Activated CD4-positive, alpha-beta memory T cell treated with anti-CD3 and anti-CD28 coated beads, Interleukin-2, amount 10 ng/mL, durations not matched to agents 7 days and 5 days (primary cell): ENCODE measurements at regions not wholly inside any gene's neighbourhood (a gene's known extent, or its start where the extent isn't known, plus 50 kb on each side); places are given as distances from the start of the nearest gene placed in this dataset.

Source experiments
- CTCF ChIA-PET: fragments of 350-600 bp; sonication (Branson Sonifier 250); formaldehyde crosslinking; loops from one replicate; lab custom pipeline; 2021; ENCODE audit warnings: antibody characterized with exemption, inconsistent platforms; lab: Charles Lee
- POLR2A ChIA-PET: fragments of 350-600 bp; sonication (Branson Sonifier 250); formaldehyde crosslinking; loops from one replicate; lab custom pipeline; 2021; ENCODE audit warnings: antibody characterized with exemption; lab: Charles Lee
- DNase-seq: peaks from one replicate; pipeline ENCODE4 v3.0.0-alpha.2; 2020
- H3K27ac Mint-ChIP-seq: one replicate; pipeline ENCODE4 v1.8.0; 2021; ENCODE audit warnings: mild to moderate bottlenecking, mixed read lengths
- H3K27me3 Mint-ChIP-seq: one replicate; pipeline ENCODE4 v1.8.0; 2021; ENCODE audit warnings: mixed read lengths
- H3K36me3 Mint-ChIP-seq: one replicate; pipeline ENCODE4 v1.8.0; 2021; ENCODE audit warnings: low read depth, mixed read lengths
- H3K4me1 Mint-ChIP-seq: one replicate; pipeline ENCODE4 v1.8.0; 2021; ENCODE audit warnings: mixed read lengths
- H3K4me3 Mint-ChIP-seq: one replicate; pipeline ENCODE4 v1.8.0; 2021; ENCODE audit warnings: mild to moderate bottlenecking, mixed read lengths
- H3K9me3 Mint-ChIP-seq: one replicate; pipeline ENCODE4 v1.8.0; 2021; ENCODE audit warnings: mixed read lengths

DNA sequence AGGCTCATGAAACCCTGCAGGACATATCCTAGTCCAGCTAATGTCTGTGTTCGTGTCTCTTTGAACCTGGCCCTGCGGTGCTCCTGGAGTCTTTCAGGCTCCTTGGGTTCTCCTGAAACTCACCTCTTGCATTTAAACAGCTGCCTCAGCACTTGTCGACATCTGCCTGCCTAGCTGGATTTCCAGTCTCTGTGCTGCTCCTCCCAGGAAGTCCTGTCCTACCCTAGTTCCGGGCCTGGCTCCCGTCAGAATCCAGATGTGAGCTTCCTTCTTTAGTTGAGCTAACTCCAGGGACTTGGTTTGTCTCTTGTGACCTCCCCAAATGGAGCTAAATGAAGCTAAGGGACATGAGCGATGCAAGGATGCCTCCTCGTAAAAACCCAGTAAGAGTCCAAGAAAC lies 155.2 kb upstream of the PIRT start:
- no peaks in the 10 kb centered on the region for H3K36me3 Mint-ChIP-seq
- H3K27ac Mint-ChIP-seq = no peak overlapping the region
- POLR2A ChIA-PET = no interaction called here
- DNase-seq = no peak
- H3K4me3 Mint-ChIP-seq = no peak overlapping the region
- no peaks in the 10 kb centered on the region for H3K27me3 Mint-ChIP-seq
- no peaks in the 10 kb centered on the region for H3K9me3 Mint-ChIP-seq
- H3K4me1 Mint-ChIP-seq = no peaks in the 10 kb centered on the region
- CTCF ChIA-PET = no interaction called here

DNA sequence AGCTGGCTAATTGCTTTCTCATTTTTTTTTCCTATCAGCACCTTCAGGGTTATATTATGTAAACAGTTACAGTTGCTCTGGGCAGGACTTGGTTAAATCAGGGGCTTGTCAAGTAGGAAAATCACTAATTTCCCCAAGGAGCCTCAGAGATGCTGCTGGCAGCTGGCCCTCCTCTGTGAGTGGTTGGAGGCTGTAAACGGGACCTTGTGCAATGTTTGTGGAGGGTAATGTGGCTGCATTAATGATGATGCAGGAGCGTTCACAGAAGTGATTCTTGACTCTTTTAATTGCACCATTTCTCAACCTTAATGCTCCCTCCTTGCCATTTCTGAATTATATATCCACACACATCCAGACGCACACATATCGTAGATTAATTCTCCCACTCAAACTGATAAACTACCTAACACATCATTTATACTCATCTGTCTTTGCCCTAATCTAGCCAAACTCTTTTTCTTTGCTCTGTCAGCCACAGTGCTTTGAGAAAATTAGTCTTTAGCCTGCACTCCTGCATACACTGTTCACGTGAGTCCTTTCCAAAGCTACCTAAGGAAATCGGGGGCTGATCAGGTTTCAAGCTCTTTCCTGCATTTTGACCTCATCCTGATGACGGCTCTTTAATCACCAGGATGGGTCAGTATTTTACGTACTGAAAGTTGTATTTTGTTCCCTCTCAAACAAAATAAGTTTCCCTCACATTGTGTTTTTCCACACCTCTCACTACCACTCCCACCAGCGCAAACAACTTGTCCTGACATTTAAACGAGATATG lies 154.4 kb upstream of the PIRT start:
- ChIA-PET CTCF (no interaction called here), POLR2A (no interaction called here)
- Mint-ChIP-seq H3K9me3 (no peaks in the 10 kb centered on the region), H3K4me3 (no peak overlapping the region), H3K4me1 (no peaks in the 10 kb centered on the region), H3K27me3 (no peaks in the 10 kb centered on the region), H3K27ac (no peak overlapping the region), H3K36me3 (no peaks in the 10 kb centered on the region)
- DNase-seq = no peak

DNA sequence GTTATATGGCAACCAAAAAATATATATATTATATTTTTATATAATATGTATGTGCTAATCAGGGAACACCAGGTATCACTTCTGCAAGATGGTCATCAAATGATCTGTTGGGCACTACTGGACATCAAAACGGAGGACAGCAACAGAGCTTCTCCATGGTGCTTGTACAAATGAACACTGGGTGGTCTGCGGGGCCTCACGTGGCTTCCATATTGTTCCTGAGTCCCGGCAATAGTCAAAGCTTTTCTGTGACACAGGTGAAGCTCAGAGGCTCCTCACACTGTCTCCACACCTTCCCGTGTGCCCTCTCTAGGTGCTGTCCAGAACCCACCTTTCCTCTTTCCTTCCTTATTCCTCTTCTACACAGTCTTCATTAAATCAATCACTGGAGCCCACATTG lies 149.9 kb upstream of the PIRT start:
- ChIA-PET POLR2A (no interaction called here), CTCF (no interaction called here)

DNA sequence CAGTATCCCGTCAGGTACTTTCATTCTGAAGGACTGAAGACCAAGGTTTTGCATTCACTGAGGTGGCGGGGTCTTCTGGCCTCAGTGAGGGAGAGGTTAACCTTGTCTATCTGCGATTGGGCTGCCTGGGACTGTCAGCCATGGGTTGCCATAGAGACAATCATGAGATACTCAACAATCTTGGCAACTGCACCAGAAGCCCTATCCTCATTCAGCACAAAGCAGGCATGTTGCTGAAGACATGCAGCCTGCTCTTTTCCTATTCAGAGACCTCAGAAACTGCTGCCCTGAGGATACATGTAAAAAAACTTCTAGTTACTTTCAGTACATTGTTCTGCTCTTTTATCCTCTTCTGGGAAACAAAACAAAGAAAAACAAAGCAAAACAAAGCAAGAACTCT lies 146.3 kb upstream of the PIRT start:
- DNase-seq = no peak
- Mint-ChIP-seq H3K36me3 (no peaks in the 10 kb centered on the region), H3K4me1 (no peaks in the 10 kb centered on the region), H3K27ac (no peak overlapping the region), H3K27me3 (no peaks in the 10 kb centered on the region), H3K9me3 (peaks cover 3% of the 10 kb centered on the region), H3K4me3 (no peak overlapping the region)
- ChIA-PET CTCF (interaction anchor here (0.6 kb wide), 1 partner anchor 138 kb away, joined by 3 read pairs; no protein-coding TSS in a partner anchor), POLR2A (no interaction called here)

More for the DNA sequence above, 149.9 kb upstream of the PIRT start:
- DNase-seq = no peak
- Mint-ChIP-seq H3K27me3 (no peaks in the 10 kb centered on the region), H3K9me3 (peaks cover 3% of the 10 kb centered on the region), H3K4me1 (no peaks in the 10 kb centered on the region), H3K4me3 (no peak overlapping the region), H3K36me3 (no peaks in the 10 kb centered on the region), H3K27ac (no peak overlapping the region)

DNA sequence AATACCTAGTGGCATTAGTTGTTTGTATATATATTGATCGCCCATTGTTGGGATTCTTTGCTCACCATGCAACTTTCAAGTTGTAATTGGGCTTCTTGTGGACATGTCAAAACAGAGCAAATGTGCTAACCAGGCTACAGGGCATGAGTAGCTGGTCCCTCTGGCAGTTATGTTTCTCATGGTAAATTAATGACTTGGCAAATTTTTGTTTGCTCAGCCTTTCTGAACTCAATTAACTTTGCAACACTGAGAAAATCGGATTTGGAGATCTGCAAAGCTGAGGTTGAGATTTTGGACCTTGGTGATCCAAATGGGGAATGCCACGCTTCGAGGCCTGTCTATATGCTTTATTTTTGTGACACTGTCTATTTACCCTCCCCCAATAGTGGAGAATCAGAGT lies 138.5 kb upstream of the PIRT start:
- no peaks in the 10 kb centered on the region for H3K4me1 Mint-ChIP-seq
- H3K27me3 Mint-ChIP-seq = no peaks in the 10 kb centered on the region
- ChIA-PET CTCF (no interaction called here), POLR2A (no interaction called here)
- no peak overlapping the region for H3K4me3 Mint-ChIP-seq
- H3K27ac Mint-ChIP-seq = no peak overlapping the region
- no peaks in the 10 kb centered on the region for H3K36me3 Mint-ChIP-seq
- no peak for DNase-seq
- H3K9me3 Mint-ChIP-seq = no peaks in the 10 kb centered on the region

DNA sequence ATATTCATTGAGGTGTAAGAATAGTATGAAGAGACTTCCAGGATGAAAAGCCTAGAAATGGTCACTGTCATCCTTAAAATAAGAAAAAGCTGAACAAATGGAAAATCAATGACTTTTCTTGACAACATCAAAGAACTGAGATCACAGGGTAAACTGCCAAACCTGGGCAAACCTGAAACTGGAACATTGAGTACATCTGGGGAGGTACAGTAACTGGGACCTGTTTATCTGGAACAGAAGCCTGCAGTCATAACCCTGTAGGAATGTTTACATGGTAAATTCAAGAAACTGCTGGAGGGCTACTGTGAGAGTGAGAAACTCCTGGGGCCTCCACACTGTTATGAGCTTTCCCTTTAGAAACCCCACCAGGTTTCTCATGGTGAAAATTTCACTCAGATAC lies 130.1 kb upstream of the PIRT start:
- no peaks in the 10 kb centered on the region for H3K9me3 Mint-ChIP-seq
- no peak for DNase-seq
- CTCF ChIA-PET = no interaction called here
- H3K4me3 Mint-ChIP-seq = no peak overlapping the region
- POLR2A ChIA-PET = no interaction called here
- H3K36me3 Mint-ChIP-seq = no peaks in the 10 kb centered on the region
- no peaks in the 10 kb centered on the region for H3K27me3 Mint-ChIP-seq
- no peak overlapping the region for H3K27ac Mint-ChIP-seq
- H3K4me1 Mint-ChIP-seq = no peaks in the 10 kb centered on the region

DNA sequence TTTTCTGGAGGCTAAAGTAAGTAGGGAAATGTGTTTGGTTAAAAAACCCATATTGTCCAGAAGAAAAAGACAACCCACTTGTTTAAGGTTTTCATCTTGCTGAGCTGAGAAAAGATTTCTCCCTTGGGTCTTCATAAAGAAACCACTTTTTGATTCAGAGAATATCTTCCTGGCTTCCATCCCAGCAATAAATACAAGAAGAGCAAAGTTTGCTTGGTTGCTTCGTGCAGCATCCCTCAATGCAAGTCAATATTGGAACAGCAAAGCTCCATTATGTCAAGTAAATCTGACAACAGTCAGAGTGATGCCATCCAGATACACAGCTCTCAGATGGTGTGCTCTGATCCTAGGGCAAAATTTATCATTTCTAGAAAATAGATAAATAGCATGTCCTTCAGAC lies 118.9 kb upstream of the PIRT start:
- POLR2A ChIA-PET = no interaction called here
- Mint-ChIP-seq H3K27me3 (no peaks in the 10 kb centered on the region), H3K4me1 (no peaks in the 10 kb centered on the region), H3K27ac (no peak overlapping the region), H3K9me3 (no peaks in the 10 kb centered on the region), H3K36me3 (no peaks in the 10 kb centered on the region), H3K4me3 (no peak overlapping the region)
- CTCF ChIA-PET = no interaction called here
- DNase-seq = no peak

DNA sequence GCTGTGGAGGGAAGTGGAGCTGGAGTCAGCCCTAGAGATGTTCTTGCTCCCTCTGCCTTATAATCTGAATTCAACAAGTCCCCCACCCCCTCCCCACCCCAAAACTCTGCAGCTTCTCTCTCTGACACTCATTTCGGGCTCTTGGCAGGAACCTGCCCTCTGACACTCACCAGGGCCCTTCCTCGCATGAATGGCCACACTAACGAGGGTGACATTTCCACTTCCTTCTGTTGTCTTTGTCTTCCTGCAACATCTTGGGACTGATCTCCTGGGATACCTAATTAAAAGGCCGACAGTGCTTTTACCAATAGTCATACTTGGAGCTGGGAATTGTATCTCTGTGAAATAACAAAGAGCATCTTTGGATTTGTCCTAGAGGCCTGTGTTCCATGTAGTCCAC lies 106.9 kb upstream of the PIRT start:
- Mint-ChIP-seq H3K27ac (no peak overlapping the region), H3K4me1 (no peaks in the 10 kb centered on the region), H3K9me3 (no peaks in the 10 kb centered on the region), H3K4me3 (no peak overlapping the region), H3K36me3 (no peaks in the 10 kb centered on the region), H3K27me3 (no peaks in the 10 kb centered on the region)
- POLR2A ChIA-PET = no interaction called here
- CTCF ChIA-PET = no interaction called here
- DNase-seq = no peak

DNA sequence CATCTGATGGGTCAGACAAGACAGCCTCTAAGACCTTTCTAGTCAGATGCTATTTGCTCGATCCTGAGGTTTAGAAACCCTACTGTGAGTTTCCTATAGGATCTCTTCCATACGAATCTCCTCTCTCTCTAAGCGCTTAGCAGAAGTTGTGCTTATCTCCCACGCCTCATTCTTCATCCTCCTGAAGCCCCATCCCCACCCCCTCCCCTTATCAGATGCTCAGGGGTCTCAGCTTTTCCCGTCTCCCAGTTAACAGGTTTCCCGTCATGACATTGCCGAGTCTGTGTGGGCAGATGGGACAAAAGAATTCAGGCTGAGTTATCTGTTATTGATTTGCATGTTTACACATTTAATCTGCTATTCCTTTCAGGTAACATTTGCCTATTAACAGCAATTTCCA lies 99.0 kb upstream of the PIRT start:
- ChIA-PET CTCF (no interaction called here), POLR2A (no interaction called here)
- Mint-ChIP-seq H3K4me1 (no peaks in the 10 kb centered on the region), H3K27me3 (no peaks in the 10 kb centered on the region), H3K9me3 (peaks cover 4% of the 10 kb centered on the region), H3K27ac (no peak overlapping the region), H3K4me3 (no peak overlapping the region), H3K36me3 (no peaks in the 10 kb centered on the region)
- no peak for DNase-seq

DNA sequence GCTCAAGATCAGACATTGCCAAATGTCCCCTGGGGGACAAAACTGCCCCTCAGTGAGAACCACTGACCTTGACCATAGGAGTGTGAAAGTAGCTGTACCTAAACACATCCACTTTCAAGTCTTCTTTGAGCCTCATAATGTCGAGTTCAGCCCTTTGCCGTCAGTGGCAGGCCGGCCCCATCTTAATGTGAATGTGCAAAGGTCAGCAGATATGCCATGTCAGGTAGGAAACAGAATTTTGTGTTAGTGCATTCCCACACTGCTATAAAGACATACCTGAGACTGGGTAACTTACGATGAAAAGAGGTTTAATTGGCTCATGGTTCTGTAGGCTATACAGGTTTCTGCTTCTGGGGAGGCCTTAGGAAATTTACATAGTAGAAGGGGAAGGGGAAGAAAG lies 95.1 kb upstream of the PIRT start:
- ChIA-PET POLR2A (no interaction called here), CTCF (no interaction called here)
- no peaks in the 10 kb centered on the region for H3K36me3 Mint-ChIP-seq
- no peak overlapping the region for H3K4me3 Mint-ChIP-seq
- no peak overlapping the region for H3K27ac Mint-ChIP-seq
- H3K4me1 Mint-ChIP-seq = no peaks in the 10 kb centered on the region
- peaks cover 4% of the 10 kb centered on the region for H3K9me3 Mint-ChIP-seq
- H3K27me3 Mint-ChIP-seq = no peaks in the 10 kb centered on the region
- no peak for DNase-seq

DNA sequence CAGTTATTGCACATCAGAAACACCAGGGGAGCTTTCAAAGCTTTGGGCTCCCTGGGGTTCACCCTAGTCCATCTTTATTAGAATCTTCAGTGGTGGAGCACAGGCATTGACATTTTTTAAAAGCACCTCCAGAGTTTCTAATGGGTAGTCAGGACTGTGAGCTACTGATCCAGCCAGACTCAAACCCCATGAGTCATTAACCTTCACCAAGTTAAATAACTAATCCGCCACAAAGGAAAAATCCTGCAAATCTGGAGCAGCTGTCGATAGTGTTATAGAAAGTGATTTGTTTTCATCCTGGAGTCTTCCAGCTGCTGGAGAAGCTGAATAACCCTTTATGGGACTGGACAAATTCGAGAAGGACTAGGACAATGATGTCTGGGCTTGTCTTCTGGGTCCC lies 93.2 kb upstream of the PIRT start:
- H3K36me3 Mint-ChIP-seq = no peaks in the 10 kb centered on the region
- ChIA-PET CTCF (no interaction called here), POLR2A (no interaction called here)
- DNase-seq = no peak
- peaks cover 4% of the 10 kb centered on the region for H3K9me3 Mint-ChIP-seq
- H3K27me3 Mint-ChIP-seq = no peaks in the 10 kb centered on the region
- H3K4me3 Mint-ChIP-seq = no peak overlapping the region
- H3K4me1 Mint-ChIP-seq = no peaks in the 10 kb centered on the region
- H3K27ac Mint-ChIP-seq = no peak overlapping the region

DNA sequence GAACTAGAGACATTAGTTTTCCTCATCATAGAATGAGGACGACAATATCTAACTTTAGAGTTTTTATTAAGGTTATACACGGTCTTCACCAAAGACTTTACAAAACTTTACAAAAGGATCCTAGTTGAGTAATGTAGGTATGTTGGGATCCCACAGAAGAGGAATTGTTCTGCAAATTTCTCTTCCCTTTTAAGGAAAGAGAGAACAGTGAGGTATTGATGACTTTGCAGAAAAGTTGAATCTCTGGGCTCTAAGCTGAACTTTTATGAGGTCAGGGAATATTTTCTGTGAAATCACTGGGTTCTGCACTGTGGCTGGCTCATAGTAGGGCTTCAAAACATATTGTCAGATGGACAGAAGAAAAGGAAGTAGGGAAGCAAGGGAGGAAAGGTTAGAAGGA lies 89.8 kb upstream of the PIRT start:
- ChIA-PET CTCF (no interaction called here), POLR2A (no interaction called here)
- H3K36me3 Mint-ChIP-seq = no peaks in the 10 kb centered on the region
- no peak overlapping the region for H3K27ac Mint-ChIP-seq
- peaks cover 3% of the 10 kb centered on the region for H3K9me3 Mint-ChIP-seq
- H3K4me3 Mint-ChIP-seq = no peak overlapping the region
- no peaks in the 10 kb centered on the region for H3K27me3 Mint-ChIP-seq
- no peaks in the 10 kb centered on the region for H3K4me1 Mint-ChIP-seq
- DNase-seq = no peak

DNA sequence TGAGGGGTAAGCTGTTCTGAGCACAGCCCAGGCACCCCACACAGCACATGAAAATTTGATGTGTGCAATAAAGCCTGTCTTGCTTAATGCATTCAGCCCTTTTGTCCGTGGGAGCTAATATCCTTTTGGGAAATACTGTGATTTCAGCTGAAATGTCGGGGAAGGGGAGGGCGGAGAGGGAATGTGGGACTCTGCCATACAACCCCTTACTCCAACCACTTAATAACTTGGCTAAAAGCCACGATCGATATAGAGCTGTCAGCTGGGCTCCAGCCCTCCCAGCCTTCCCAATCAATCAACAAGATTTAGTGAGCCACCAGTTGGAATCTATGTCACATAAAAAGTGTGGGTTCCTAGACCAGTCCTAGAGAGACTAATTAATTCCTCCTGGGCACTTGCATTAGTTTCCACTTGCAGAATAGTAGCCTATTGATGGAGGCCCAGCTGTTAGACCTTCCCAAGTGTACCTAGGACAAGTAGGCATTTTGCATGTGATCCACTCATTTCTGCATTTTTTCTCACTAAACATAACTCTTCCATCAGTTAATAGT lies 82.7 kb upstream of the PIRT start:
- H3K27me3 Mint-ChIP-seq = no peaks in the 10 kb centered on the region

DNA sequence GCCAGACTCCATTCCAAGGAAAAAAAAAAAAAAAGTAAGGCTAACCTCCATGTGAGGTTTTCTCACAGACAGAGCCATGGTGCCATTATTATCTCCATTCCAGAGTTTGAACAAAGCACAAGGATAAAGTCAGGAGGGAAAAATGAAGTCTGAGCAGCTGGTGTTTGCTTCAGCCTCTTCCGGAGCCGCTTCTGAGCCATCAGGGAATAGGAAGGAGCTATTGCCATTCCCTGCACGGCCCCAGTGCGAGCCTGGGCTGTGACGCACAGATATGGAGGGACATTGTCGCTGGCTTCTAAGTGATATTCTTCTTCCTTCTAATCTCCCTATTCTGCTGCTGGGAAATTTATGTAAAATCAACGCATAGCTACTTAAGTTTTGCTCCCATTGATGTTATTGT lies 69.5 kb upstream of the PIRT start:
- Mint-ChIP-seq H3K27me3 (no peaks in the 10 kb centered on the region), H3K27ac (no peak overlapping the region), H3K36me3 (no peaks in the 10 kb centered on the region), H3K9me3 (peaks cover 5% of the 10 kb centered on the region), H3K4me1 (no peaks in the 10 kb centered on the region), H3K4me3 (no peak overlapping the region)
- DNase-seq = no peak
- ChIA-PET CTCF (no interaction called here), POLR2A (no interaction called here)

More for the DNA sequence above, 82.7 kb upstream of the PIRT start:
- CTCF ChIA-PET = no interaction called here
- POLR2A ChIA-PET = no interaction called here
- H3K27ac Mint-ChIP-seq = no peak overlapping the region
- no peaks in the 10 kb centered on the region for H3K36me3 Mint-ChIP-seq
- H3K4me1 Mint-ChIP-seq = no peaks in the 10 kb centered on the region
- H3K4me3 Mint-ChIP-seq = no peak overlapping the region
- peaks cover 3% of the 10 kb centered on the region for H3K9me3 Mint-ChIP-seq
- DNase-seq = no peak
